ENCODE measurements at regions not wholly inside any gene's neighbourhood (a gene's known extent, or its start where the extent isn't known, plus 50 kb on each side); places are given as distances from the start of the nearest gene placed in this dataset.

DNA sequence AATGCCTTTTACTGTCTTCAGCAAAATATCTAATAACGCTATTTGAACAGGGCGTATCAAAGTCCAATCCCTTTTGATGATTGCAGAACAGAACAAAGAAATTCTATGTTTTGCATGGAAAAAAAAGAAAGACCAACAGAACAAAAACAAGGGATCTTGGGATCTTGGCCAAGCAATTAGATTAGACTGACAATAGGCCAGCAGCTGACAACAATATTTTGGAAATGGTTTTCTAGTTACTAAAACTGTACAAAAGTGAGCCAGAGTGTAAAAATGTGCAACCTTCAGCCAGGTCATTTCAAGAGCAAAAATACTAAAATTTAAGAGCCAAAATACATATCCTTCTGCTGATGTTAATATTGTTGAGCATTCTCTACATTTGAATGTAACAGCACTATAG is 716.5 kb upstream of the KCND2 start:
- no peaks in the 10 kb centered on the region for H3K4me1 ChIP-seq
- no peak overlapping the region for H3K4me2 ChIP-seq
- DNase-seq (ENCODE audit: low read depth in 1 of 2, low spot score in 1 of 2) (no peak), ATAC-seq (no peak), FAIRE-seq (no peak)
- ChIA-PET CTCF (no interaction called here), POLR2A (no interaction called here)
- no peak for TF ChIP-seq CHD4 (IDR thresholded peaks at IDR 0.05; ENCODE audit: borderline replicate concordance)
- TF ChIP-seq, protein P1, sequence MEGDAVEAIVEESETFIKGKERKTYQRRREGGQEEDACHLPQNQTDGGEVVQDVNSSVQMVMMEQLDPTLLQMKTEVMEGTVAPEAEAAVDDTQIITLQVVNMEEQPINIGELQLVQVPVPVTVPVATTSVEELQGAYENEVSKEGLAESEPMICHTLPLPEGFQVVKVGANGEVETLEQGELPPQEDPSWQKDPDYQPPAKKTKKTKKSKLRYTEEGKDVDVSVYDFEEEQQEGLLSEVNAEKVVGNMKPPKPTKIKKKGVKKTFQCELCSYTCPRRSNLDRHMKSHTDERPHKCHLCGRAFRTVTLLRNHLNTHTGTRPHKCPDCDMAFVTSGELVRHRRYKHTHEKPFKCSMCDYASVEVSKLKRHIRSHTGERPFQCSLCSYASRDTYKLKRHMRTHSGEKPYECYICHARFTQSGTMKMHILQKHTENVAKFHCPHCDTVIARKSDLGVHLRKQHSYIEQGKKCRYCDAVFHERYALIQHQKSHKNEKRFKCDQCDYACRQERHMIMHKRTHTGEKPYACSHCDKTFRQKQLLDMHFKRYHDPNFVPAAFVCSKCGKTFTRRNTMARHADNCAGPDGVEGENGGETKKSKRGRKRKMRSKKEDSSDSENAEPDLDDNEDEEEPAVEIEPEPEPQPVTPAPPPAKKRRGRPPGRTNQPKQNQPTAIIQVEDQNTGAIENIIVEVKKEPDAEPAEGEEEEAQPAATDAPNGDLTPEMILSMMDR (IDR thresholded peaks at IDR 0.05), result no peak
- no peak for TF ChIP-seq RAD21 (conservative IDR thresholded peaks at IDR 0.05 in 1 of 2, IDR thresholded peaks at IDR 0.05 in 1 of 2)
- TF ChIP-seq, protein P2, sequence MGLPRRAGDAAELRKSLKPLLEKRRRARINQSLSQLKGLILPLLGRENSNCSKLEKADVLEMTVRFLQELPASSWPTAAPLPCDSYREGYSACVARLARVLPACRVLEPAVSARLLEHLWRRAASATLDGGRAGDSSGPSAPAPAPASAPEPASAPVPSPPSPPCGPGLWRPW (IDR thresholded peaks at IDR 0.05), result no peak
- TF ChIP-seq NR3C1 (IDR thresholded peaks at IDR 0.05), result no peak
- TF ChIP-seq RARB (CRISPR knock-in tag; IDR thresholded peaks at IDR 0.05), result no peak
- no peak for TF ChIP-seq POLR2AphosphoS2 (conservative IDR thresholded peaks at IDR 0.05; ENCODE audit: low read length)
- TF ChIP-seq JUNB (IDR thresholded peaks at IDR 0.05), result no peak
- no peak for TF ChIP-seq BHLHE40 (IDR thresholded peaks at IDR 0.05; ENCODE audit: low read depth, low read length)
- TF ChIP-seq, protein P3, sequence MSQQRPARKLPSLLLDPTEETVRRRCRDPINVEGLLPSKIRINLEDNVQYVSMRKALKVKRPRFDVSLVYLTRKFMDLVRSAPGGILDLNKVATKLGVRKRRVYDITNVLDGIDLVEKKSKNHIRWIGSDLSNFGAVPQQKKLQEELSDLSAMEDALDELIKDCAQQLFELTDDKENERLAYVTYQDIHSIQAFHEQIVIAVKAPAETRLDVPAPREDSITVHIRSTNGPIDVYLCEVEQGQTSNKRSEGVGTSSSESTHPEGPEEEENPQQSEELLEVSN (IDR thresholded peaks at IDR 0.05; ENCODE audit: borderline replicate concordance, low read depth), result no peak
- no peak for TF ChIP-seq FOXS1 (CRISPR knock-in tag; IDR thresholded peaks at IDR 0.05)
- no peak for TF ChIP-seq NFE2L2 (conservative IDR thresholded peaks at IDR 0.05; ENCODE audit: low read length)
- TF ChIP-seq, protein P4, sequence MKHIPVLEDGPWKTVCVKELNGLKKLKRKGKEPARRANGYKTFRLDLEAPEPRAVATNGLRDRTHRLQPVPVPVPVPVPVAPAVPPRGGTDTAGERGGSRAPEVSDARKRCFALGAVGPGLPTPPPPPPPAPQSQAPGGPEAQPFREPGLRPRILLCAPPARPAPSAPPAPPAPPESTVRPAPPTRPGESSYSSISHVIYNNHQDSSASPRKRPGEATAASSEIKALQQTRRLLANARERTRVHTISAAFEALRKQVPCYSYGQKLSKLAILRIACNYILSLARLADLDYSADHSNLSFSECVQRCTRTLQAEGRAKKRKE (CRISPR knock-in tag; IDR thresholded peaks at IDR 0.05; ENCODE audit: low read depth), result no peak
- no peak for TF ChIP-seq HEYL (CRISPR knock-in tag; IDR thresholded peaks at IDR 0.05)
- TF ChIP-seq, protein P5, sequence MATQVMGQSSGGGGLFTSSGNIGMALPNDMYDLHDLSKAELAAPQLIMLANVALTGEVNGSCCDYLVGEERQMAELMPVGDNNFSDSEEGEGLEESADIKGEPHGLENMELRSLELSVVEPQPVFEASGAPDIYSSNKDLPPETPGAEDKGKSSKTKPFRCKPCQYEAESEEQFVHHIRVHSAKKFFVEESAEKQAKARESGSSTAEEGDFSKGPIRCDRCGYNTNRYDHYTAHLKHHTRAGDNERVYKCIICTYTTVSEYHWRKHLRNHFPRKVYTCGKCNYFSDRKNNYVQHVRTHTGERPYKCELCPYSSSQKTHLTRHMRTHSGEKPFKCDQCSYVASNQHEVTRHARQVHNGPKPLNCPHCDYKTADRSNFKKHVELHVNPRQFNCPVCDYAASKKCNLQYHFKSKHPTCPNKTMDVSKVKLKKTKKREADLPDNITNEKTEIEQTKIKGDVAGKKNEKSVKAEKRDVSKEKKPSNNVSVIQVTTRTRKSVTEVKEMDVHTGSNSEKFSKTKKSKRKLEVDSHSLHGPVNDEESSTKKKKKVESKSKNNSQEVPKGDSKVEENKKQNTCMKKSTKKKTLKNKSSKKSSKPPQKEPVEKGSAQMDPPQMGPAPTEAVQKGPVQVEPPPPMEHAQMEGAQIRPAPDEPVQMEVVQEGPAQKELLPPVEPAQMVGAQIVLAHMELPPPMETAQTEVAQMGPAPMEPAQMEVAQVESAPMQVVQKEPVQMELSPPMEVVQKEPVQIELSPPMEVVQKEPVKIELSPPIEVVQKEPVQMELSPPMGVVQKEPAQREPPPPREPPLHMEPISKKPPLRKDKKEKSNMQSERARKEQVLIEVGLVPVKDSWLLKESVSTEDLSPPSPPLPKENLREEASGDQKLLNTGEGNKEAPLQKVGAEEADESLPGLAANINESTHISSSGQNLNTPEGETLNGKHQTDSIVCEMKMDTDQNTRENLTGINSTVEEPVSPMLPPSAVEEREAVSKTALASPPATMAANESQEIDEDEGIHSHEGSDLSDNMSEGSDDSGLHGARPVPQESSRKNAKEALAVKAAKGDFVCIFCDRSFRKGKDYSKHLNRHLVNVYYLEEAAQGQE (IDR thresholded peaks at IDR 0.05), result no peak
- TF ChIP-seq, protein P6, sequence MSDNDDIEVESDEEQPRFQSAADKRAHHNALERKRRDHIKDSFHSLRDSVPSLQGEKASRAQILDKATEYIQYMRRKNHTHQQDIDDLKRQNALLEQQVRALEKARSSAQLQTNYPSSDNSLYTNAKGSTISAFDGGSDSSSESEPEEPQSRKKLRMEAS (IDR thresholded peaks at IDR 0.05), result no peak
- TF ChIP-seq HOXA7 (CRISPR knock-in tag; IDR thresholded peaks at IDR 0.05), result no peak
- no peak for TF ChIP-seq CHD2 (IDR thresholded peaks at IDR 0.05; ENCODE audit: low read length, partially characterized antibody)
- TF ChIP-seq NPAS2 (CRISPR knock-in tag; IDR thresholded peaks at IDR 0.05; ENCODE audit: borderline replicate concordance), result no peak
- H3K4me3 ChIP-seq, result no peak overlapping the region
- no peak overlapping the region for H3K27ac ChIP-seq
- WGBS (ENCODE audit: missing lambda C conversion rate), result 49% methylated on average over 2 of the region's 2 CpGs
- H3K9me3 ChIP-seq, result no peaks in the 10 kb centered on the region

DNA sequence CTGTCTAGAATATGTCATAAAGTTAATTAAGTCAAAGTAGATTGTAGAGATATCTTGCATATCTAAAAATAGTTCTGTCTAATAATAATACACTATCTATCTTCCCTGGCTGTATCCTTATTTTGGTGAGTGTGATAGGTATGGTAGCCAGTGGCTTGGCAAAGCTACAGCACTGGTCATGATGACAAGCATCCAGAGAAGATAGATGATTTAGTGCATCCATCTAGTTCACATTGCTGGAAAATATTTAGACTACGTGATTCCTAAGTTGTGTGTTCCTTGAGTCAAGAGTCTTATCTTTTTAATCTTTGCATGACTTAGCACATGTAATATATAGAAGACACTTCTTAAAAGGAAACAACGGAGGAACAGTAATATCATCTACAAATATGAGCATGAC is 711.2 kb upstream of the KCND2 start:
- POLR2A ChIA-PET, result no interaction called here
- no peak for ATAC-seq
- TF ChIP-seq FOSL2 (IDR thresholded peaks at IDR 0.05) (no peak), FOSL2 (CRISPR knock-in tag; IDR thresholded peaks at IDR 0.05) (no peak), POLR2AphosphoS2 (conservative IDR thresholded peaks at IDR 0.05; ENCODE audit: low read length) (no peak), EHMT2 (IDR thresholded peaks at IDR 0.05; ENCODE audit: low read depth) (no peak), TP53 (CRISPR knock-in tag; IDR thresholded peaks at IDR 0.05) (no peak), FOSB (CRISPR knock-in tag; IDR thresholded peaks at IDR 0.05) (no peak), ZNF302 (CRISPR knock-in tag; IDR thresholded peaks at IDR 0.05) (no peak), MAZ (IDR thresholded peaks at IDR 0.05; ENCODE audit: borderline replicate concordance, low read depth, low read length) (no peak), NPAS2 (CRISPR knock-in tag; IDR thresholded peaks at IDR 0.05; ENCODE audit: borderline replicate concordance) (no peak)
- TF ChIP-seq, protein P6 (IDR thresholded peaks at IDR 0.05), result no peak
- TF ChIP-seq, protein P1 (IDR thresholded peaks at IDR 0.05), result no peak
- TF ChIP-seq, protein P7, sequence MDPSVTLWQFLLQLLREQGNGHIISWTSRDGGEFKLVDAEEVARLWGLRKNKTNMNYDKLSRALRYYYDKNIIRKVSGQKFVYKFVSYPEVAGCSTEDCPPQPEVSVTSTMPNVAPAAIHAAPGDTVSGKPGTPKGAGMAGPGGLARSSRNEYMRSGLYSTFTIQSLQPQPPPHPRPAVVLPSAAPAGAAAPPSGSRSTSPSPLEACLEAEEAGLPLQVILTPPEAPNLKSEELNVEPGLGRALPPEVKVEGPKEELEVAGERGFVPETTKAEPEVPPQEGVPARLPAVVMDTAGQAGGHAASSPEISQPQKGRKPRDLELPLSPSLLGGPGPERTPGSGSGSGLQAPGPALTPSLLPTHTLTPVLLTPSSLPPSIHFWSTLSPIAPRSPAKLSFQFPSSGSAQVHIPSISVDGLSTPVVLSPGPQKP (IDR thresholded peaks at IDR 0.05; ENCODE audit: low read depth, low read length), result no peak

More for the DNA sequence above, 711.2 kb upstream of the KCND2 start:
- CTCF ChIA-PET, result no interaction called here
- Histone ChIP-seq H3K27ac (no peak overlapping the region), H3K9me3 (no peaks in the 10 kb centered on the region), H3K4me1 (no peaks in the 10 kb centered on the region), H3K4me3 (no peak overlapping the region), H3K4me2 (no peak overlapping the region)
- FAIRE-seq (no peak), DNase-seq (ENCODE audit: low read depth in 1 of 2, low spot score in 1 of 2) (no peak)
- 2% methylated on average over 2 of the region's 2 CpGs for WGBS (ENCODE audit: missing lambda C conversion rate)
